DOHH2 (cell line): ENCODE measurements at regions not wholly inside any gene's neighbourhood (a gene's known extent, or its start where the extent isn't known, plus 50 kb on each side); places are given as distances from the start of the nearest gene placed in this dataset.

Experiments used
- H3F3A ChIP-seq: fragments of 200-600 bp; sonication (generic), shearing (Covaris generic); 2 replicates; pipeline ENCODE4 v1.6.0; 2016; ENCODE audit warnings: antibody characterized with exemption, mild to moderate bottlenecking; ENCODE audit not compliant: control insufficient read depth, insufficient read depth
- H3K27ac ChIP-seq: fragments of 200-600 bp; sonication (generic); 2 replicates; pipeline ENCODE4 v1.5.1; 2014; ENCODE audit warnings: low read depth, mild to moderate bottlenecking, low read length, moderate library complexity
- H3K27me3 ChIP-seq: fragments of 200-600 bp; sonication (generic); 2 replicates; pipeline ENCODE4 v1.6.1; 2014; ENCODE audit warnings: mild to moderate bottlenecking, low read length, mixed read lengths; ENCODE audit not compliant: control insufficient read depth
- H3K36me3 ChIP-seq: fragments of 200-600 bp; sonication (generic); 2 replicates; pipeline ENCODE4 v1.6.1; 2014; ENCODE audit warnings: mild to moderate bottlenecking, low read length, moderate library complexity, mixed read lengths; ENCODE audit not compliant: control insufficient read depth
- H3K4me1 ChIP-seq: fragments of 200-600 bp; sonication (generic); 2 replicates; pipeline ENCODE4 v1.6.1; 2014; ENCODE audit warnings: mild to moderate bottlenecking, low read length, mixed read lengths; ENCODE audit not compliant: control insufficient read depth
- H3K4me2 ChIP-seq: fragments of 200-600 bp; sonication (generic); 2 replicates; pipeline ENCODE4 v1.6.0; 2014; ENCODE audit warnings: mild to moderate bottlenecking, low read length, moderate library complexity
- H3K4me3 ChIP-seq: fragments of 200-600 bp; sonication (generic); 2 replicates; pipeline ENCODE4 v1.5.1; 2014; ENCODE audit warnings: mild to moderate bottlenecking, low read length, mixed read lengths
- H3K79me2 ChIP-seq: fragments of 200-600 bp; sonication (generic); 2 replicates; pipeline ENCODE4 v1.6.1; 2014; ENCODE audit warnings: mild to moderate bottlenecking, low read length, mixed read lengths; ENCODE audit not compliant: control insufficient read depth
- H3K9me2 ChIP-seq: fragments of 200-600 bp; sonication (generic); replicated peaks from 2 replicates; pipeline ENCODE4 v1.6.1; 2014; ENCODE audit warnings: mild to moderate bottlenecking, low read length, mixed read lengths; ENCODE audit not compliant: control insufficient read depth
- H3K9me3 ChIP-seq: fragments of 200-600 bp; sonication (generic); 2 replicates; pipeline ENCODE4 v1.6.1; 2014; ENCODE audit warnings: antibody characterized with exemption, low read length, mixed read lengths; ENCODE audit not compliant: control insufficient read depth, insufficient read depth
- H4K20me1 ChIP-seq: fragments of 200-600 bp; sonication (generic); 2 replicates; pipeline ENCODE4 v1.6.0; 2014; ENCODE audit warnings: low read depth, mild to moderate bottlenecking, antibody characterized with exemption, low read length, moderate library complexity; ENCODE audit not compliant: control insufficient read depth, insufficient read depth
- EZH2phosphoT487 ChIP-seq: fragments of 200-600 bp; sonication (generic); IDR thresholded peaks from 2 replicates; pipeline ENCODE4 v1.6.1; 2017; ENCODE audit warnings: borderline replicate concordance, mild to moderate bottlenecking, antibody characterized with exemption, low read length, moderate library complexity, mixed read lengths
- TF ChIP-seq, protein P1 (sequence below): fragments of 200-600 bp; sonication (generic); IDR thresholded peaks from one replicate; pipeline ENCODE4 v1.5.1; 2014; ENCODE audit warnings: antibody characterized with exemption, mild to moderate bottlenecking, low read depth, low read length; ENCODE audit not compliant: poor library complexity, severe bottlenecking

DNA sequence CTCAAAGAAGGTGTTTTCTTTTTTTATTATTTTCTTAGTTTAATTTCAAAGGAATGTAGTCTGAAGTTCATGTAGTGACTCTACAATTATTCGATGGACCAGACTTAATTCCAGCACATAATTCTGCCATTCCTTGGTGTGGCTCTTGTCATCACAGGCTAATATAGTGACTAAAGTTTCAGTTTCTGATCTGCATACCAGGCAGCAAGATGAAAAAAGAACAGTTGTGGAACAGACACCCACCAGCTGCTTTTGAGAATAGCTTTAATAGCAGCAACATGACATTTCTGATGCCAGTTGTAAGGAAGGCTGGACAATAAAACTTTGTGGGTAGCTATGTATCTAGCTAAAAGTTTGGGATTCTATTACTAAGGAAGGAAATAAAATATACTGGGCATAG, 676.3 kb upstream of the GRAMD2B start:
- Histone ChIP-seq H3K27ac (no peak overlapping the region), H3K4me1 (no peaks in the 10 kb centered on the region), H3K4me3 (no peak overlapping the region), H3K9me2 (no peaks in the 10 kb centered on the region), H4K20me1 (no peaks in the 10 kb centered on the region), H3K36me3 (no peaks in the 10 kb centered on the region), H3F3A (no peaks in the 10 kb centered on the region), H3K4me2 (no peak overlapping the region), H3K27me3 (no peaks in the 10 kb centered on the region), H3K79me2 (no peaks in the 10 kb centered on the region), H3K9me3 (no peaks in the 10 kb centered on the region)
- TF ChIP-seq, protein P1, sequence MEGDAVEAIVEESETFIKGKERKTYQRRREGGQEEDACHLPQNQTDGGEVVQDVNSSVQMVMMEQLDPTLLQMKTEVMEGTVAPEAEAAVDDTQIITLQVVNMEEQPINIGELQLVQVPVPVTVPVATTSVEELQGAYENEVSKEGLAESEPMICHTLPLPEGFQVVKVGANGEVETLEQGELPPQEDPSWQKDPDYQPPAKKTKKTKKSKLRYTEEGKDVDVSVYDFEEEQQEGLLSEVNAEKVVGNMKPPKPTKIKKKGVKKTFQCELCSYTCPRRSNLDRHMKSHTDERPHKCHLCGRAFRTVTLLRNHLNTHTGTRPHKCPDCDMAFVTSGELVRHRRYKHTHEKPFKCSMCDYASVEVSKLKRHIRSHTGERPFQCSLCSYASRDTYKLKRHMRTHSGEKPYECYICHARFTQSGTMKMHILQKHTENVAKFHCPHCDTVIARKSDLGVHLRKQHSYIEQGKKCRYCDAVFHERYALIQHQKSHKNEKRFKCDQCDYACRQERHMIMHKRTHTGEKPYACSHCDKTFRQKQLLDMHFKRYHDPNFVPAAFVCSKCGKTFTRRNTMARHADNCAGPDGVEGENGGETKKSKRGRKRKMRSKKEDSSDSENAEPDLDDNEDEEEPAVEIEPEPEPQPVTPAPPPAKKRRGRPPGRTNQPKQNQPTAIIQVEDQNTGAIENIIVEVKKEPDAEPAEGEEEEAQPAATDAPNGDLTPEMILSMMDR: no peak
- no peak for TF ChIP-seq EZH2phosphoT487

DNA sequence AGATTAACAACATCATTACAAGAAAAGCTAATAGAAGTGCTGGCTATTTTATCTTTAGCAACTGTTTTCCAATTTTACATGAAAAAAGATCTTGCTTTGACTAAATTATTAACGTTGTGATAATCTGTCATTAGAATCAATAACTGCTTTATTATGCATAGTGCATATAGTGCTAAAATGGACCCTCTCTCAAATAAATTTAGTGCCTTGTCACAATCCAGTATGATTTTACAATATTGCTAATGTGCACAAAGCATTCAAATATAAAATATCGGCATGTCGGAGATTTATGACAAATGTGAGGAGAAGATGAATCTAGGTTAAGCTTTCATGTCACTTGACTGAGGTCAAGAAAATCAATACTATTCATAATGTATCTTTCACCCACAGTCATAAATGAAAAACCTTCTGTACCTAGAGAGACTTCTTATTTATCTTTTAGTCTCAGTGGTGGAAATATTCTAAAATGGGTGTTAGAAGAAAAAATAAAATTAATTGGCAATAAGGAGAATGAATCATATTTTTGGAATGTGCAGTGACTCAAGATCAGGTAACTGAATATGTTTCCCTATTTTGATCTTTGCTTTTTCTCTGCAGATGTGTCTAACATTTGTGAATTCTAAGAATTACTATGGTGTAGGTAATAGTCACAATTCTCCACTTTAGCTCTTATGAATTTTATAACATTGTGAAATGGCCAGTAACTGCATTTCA, 672.9 kb upstream of the GRAMD2B start:
- no peak overlapping the region for H3K27ac ChIP-seq
- no peaks in the 10 kb centered on the region for H3K36me3 ChIP-seq
- TF ChIP-seq, protein P1: no peak
- TF ChIP-seq EZH2phosphoT487: no peak
- no peaks in the 10 kb centered on the region for H3K4me1 ChIP-seq
- no peaks in the 10 kb centered on the region for H3K9me3 ChIP-seq
- no peaks in the 10 kb centered on the region for H3K79me2 ChIP-seq
- no peaks in the 10 kb centered on the region for H3K27me3 ChIP-seq
- H3K9me2 ChIP-seq: no peaks in the 10 kb centered on the region
- no peak overlapping the region for H3K4me2 ChIP-seq
- no peaks in the 10 kb centered on the region for H3F3A ChIP-seq
- H3K4me3 ChIP-seq: no peak overlapping the region
- H4K20me1 ChIP-seq: no peaks in the 10 kb centered on the region

DNA sequence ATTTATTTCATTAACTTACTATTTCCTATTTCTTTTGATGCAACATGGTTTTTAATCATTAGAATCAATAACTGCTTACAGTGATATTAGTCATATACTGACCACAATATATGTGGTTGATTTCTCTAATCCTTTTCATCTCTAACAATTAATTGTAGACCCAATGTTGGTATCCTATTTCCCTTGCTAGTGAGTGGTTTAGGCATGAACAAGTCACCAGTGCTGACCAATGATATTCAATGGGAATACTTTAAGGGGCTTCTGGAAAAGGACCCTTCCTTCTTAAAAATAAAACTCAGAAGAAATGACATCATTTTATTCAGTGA, 672.4 kb upstream of the GRAMD2B start:
- Histone ChIP-seq H3K4me2 (no peak overlapping the region), H3K4me1 (no peaks in the 10 kb centered on the region), H4K20me1 (no peaks in the 10 kb centered on the region), H3K27ac (no peak overlapping the region), H3K79me2 (no peaks in the 10 kb centered on the region), H3F3A (no peaks in the 10 kb centered on the region), H3K27me3 (no peaks in the 10 kb centered on the region), H3K9me2 (no peaks in the 10 kb centered on the region), H3K9me3 (no peaks in the 10 kb centered on the region), H3K36me3 (no peaks in the 10 kb centered on the region), H3K4me3 (no peak overlapping the region)
- no peak for TF ChIP-seq EZH2phosphoT487
- TF ChIP-seq, protein P1: no peak

DNA sequence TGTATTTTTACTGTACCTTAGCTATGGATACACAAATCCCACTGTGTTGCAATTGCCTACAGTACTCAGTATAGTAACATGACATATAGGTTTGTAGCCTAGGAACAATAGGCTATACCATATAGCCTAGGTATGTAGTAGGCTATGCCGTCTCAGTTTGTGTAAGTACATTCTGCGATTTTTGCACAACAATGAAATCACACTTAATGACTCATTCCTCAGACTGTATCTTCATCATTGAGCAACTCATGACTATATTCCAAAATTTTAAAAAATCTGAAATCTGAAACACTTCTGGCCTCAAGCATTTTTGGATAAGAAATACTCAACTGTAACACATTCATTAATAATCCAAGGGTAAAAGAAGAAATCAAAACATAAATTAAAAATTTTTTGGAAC, 666.8 kb upstream of the GRAMD2B start:
- Histone ChIP-seq H3K4me2 (no peak overlapping the region), H3F3A (no peaks in the 10 kb centered on the region), H3K4me1 (peaks cover 8% of the 10 kb centered on the region), H3K27me3 (no peaks in the 10 kb centered on the region), H3K27ac (no peak overlapping the region), H3K9me2 (no peaks in the 10 kb centered on the region), H3K9me3 (peaks cover 4% of the 10 kb centered on the region; the same call in 1 of the 2 replicates), H4K20me1 (no peaks in the 10 kb centered on the region), H3K36me3 (no peaks in the 10 kb centered on the region), H3K4me3 (no peak overlapping the region), H3K79me2 (no peaks in the 10 kb centered on the region)
- TF ChIP-seq, protein P1: no peak
- no peak for TF ChIP-seq EZH2phosphoT487
